ENCODE measurements at regions not wholly inside any gene's neighbourhood (a gene's known extent, or its start where the extent isn't known, plus 50 kb on each side); places are given as distances from the start of the nearest gene placed in this dataset.
A peak's percentile ranks its signal among the peaks of the same experiment; 100 is the strongest.

DNA sequence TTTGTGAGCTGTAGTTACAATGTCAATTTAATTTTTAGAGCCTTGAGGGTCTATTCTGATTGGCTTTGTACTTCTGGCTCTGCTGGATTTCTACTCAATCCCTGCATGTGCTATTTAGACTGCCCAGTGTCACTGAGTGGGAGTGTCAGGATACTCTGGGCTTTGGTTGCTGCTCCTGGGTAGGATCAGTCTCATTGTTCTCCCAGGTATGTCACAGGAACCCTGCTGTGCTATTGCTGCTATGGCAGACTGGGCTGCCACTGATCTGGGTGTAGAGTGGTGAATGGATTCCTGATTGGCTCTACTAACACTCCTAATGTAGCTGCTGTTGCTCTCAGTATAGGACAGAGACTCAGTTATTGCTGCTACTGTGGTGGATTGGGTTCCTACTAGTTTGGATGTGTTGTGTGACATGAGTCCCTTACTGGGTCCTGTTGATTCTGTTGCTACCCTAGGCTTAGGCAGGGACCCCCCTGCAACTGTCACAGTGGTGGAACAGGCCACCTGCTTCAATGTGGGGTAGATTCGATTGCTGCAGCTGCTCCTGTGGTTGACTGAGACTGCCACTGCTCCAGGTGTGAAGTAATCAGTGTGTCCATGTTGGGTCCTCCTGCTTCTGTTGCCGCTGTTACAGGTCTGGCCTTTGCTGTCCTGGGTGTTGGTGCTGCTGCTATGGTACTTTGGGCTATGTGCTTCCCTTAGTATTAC is 707.8 kb upstream of the AMOT start:
- Histone ChIP-seq H3K36me3 (ENCODE audit: control insufficient read depth, insufficient read depth, low read length) (no peaks in the 10 kb centered on the region), H3K27ac (ENCODE audit: low read length) (no peak overlapping the region), H3K4me3 (ENCODE audit: low read length) (no peak overlapping the region), H3K9me3 (ENCODE audit: control insufficient read depth, low read depth, low read length) (no peaks in the 10 kb centered on the region), H3K4me1 (ENCODE audit: control insufficient read depth, insufficient read depth, low read length) (no peaks in the 10 kb centered on the region), H3K27me3 (ENCODE audit: control insufficient read depth, insufficient read depth, low read length) (no peaks in the 10 kb centered on the region)
- DNase-seq, result no peak
- WGBS (ENCODE audit: insufficient coverage, low lambda C conversion rate), result no CpG with 5 or more reads among the region's 2 CpGs

DNA sequence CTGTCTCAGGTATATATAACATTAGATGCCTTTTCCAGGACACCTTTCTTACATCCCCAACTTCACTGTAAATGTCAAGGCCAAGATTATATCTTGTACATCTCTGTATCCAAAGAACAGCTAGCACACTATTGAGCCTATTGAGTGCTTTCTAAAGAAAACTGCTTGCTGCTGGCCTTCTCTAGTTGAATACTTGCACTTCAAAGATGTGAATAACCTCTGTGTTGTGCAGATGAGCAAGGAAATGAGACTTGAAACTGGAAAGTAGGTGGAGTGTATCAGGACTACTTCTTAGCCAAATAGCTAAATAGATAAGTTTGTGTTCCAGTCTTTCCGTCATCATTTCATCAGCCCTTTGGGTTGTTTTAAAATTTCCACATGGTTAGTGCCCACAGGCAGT is 704.4 kb upstream of the AMOT start:
- H3K27me3 ChIP-seq (ENCODE audit: control insufficient read depth, insufficient read depth, low read length), result no peaks in the 10 kb centered on the region
- H3K36me3 ChIP-seq (ENCODE audit: control insufficient read depth, insufficient read depth, low read length), result no peaks in the 10 kb centered on the region
- H3K27ac ChIP-seq (ENCODE audit: low read length), result no peak overlapping the region
- no peak overlapping the region for H3K4me3 ChIP-seq (ENCODE audit: low read length)
- no CpG with 5 or more reads among the region's 1 CpG for WGBS (ENCODE audit: insufficient coverage, low lambda C conversion rate)
- no peaks in the 10 kb centered on the region for H3K4me1 ChIP-seq (ENCODE audit: control insufficient read depth, insufficient read depth, low read length)
- DNase-seq, result no peak
- no peaks in the 10 kb centered on the region for H3K9me3 ChIP-seq (ENCODE audit: control insufficient read depth, low read depth, low read length)

DNA sequence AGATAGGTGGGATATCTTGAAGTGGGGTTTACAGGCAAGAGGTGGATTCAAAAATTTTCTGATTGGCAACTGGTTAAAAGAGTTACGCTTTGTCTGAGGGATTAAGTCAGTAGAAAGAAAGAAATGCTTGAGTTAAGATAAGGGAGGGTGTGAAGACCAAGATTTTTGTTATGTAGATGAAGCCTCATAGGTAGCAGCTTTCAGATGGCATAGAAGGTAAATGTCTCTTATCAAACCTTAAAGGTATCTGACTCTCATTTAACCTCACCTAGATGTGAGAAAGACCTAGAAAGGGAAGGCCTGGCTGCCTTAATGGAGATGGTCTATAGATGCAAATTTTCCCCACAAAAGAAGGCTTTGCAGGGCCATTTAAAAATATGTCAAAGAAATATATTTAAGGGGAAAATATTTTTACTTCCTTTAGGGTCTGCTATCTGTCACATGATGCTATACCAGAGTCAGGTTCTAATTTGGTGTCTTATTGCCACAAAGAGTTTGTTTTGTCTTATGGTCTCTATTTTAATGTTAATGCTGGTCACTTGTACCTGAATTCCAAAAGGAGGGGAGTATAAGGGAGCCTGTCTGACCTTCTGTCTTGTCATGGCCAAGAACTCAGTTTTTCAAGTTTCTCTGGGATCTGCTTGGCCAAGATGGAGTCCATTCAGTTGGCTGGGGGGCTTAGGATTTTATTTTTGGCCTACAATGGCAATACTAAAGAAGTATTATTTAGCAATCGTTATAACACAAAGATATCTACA is 699.1 kb upstream of the AMOT start:
- DNase-seq, result no peak
- Histone ChIP-seq H3K27me3 (ENCODE audit: control insufficient read depth, insufficient read depth, low read length) (no peaks in the 10 kb centered on the region), H3K9me3 (ENCODE audit: control insufficient read depth, low read depth, low read length) (no peaks in the 10 kb centered on the region), H3K27ac (ENCODE audit: low read length) (no peak overlapping the region), H3K4me3 (ENCODE audit: low read length) (no peak overlapping the region), H3K36me3 (ENCODE audit: control insufficient read depth, insufficient read depth, low read length) (no peaks in the 10 kb centered on the region), H3K4me1 (ENCODE audit: control insufficient read depth, insufficient read depth, low read length) (no peaks in the 10 kb centered on the region)
- no CpG with 5 or more reads among the region's 2 CpGs for WGBS (ENCODE audit: insufficient coverage, low lambda C conversion rate)

DNA sequence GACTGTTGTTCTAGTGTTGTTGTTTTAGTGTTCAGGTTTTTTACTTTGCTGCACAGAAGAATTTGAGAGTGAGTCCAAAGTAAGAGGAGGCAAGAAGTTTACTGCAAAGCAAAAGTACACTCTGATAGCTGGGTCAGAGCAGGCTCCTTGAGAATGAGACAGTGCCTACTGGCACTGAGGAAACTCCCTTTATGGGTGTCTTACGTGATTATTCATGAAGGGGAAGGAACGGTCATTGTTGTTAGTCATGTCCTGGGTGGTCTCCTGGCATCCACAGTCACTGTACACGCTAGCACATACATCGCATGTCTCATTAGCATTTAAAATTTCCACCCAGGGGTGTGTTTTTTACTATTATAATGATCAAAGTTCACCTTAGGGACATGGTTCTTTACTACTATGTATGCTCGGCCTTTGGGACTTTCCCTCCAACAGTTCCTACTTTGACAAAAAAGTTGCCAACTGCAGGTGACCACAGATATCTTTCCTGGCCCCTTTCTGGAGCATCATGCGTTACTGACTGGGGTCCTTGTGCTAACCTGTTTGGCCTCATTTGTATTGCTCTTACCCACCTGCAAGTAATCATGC is 688.9 kb upstream of the AMOT start:
- no peaks in the 10 kb centered on the region for H3K36me3 ChIP-seq (ENCODE audit: control insufficient read depth, insufficient read depth, low read length)
- H3K4me3 ChIP-seq (ENCODE audit: low read length), result no peak overlapping the region
- no CpG with 5 or more reads among the region's 6 CpGs for WGBS (ENCODE audit: insufficient coverage, low lambda C conversion rate)
- no peaks in the 10 kb centered on the region for H3K4me1 ChIP-seq (ENCODE audit: control insufficient read depth, insufficient read depth, low read length)
- H3K27me3 ChIP-seq (ENCODE audit: control insufficient read depth, insufficient read depth, low read length), result no peaks in the 10 kb centered on the region
- H3K27ac ChIP-seq (ENCODE audit: low read length), result no peak overlapping the region
- no peak for DNase-seq
- H3K9me3 ChIP-seq (ENCODE audit: control insufficient read depth, low read depth, low read length), result no peaks in the 10 kb centered on the region

DNA sequence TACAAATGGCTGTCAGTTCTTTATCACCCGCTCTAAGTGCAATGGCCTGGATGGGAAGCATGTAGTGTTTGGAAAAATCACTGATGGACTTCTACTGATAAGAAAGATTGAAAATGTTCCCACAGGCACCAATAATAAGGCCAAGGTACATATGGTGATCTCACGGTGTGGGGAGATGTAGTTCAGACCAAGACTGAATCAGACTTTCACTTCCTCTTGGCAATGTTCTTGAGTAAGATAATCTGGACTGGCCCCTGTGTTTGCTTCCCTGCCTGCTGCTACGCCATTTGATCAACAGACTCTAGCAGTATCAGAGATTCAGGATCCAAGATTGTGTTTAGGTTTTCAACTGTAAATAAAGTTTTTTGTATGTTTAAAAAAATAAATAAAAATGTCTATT is 682.2 kb upstream of the AMOT start:
- no CpG with 5 or more reads among the region's 3 CpGs for WGBS (ENCODE audit: insufficient coverage, low lambda C conversion rate)
- Histone ChIP-seq H3K27me3 (ENCODE audit: control insufficient read depth, insufficient read depth, low read length) (no peaks in the 10 kb centered on the region), H3K4me1 (ENCODE audit: control insufficient read depth, insufficient read depth, low read length) (no peaks in the 10 kb centered on the region), H3K36me3 (ENCODE audit: control insufficient read depth, insufficient read depth, low read length) (no peaks in the 10 kb centered on the region), H3K9me3 (ENCODE audit: control insufficient read depth, low read depth, low read length) (no peaks in the 10 kb centered on the region), H3K4me3 (ENCODE audit: low read length) (no peak overlapping the region), H3K27ac (ENCODE audit: low read length) (no peak overlapping the region)
- peak; percentile 2 to 11 for DNase-seq

DNA sequence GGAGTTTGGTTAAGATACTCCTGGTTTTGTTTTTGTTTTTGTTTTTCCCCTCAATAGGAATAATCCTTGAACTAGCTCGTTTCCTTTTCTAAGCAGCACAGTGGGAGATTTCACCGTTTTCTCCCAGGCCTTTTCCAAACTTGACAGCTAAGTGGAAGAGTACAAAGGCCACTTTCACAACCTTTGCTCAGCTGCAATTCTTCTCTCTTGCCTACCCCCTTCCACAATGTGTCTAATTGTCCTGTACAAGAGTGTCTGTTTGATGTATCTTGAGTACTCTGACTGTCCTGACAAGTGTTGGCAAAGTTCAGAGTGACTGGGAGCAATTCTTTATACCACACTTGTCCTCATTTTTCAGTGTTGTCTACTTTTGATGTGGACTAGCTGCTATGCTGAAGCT is 674.3 kb upstream of the AMOT start:
- WGBS (ENCODE audit: insufficient coverage, low lambda C conversion rate), result no CpG with 5 or more reads among the region's 2 CpGs
- H3K27ac ChIP-seq (ENCODE audit: low read length), result no peak overlapping the region
- no peak overlapping the region for H3K4me3 ChIP-seq (ENCODE audit: low read length)
- H3K36me3 ChIP-seq (ENCODE audit: control insufficient read depth, insufficient read depth, low read length), result no peaks in the 10 kb centered on the region
- H3K9me3 ChIP-seq (ENCODE audit: control insufficient read depth, low read depth, low read length), result no peaks in the 10 kb centered on the region
- DNase-seq, result peak; percentile 15 to 49
- H3K4me1 ChIP-seq (ENCODE audit: control insufficient read depth, insufficient read depth, low read length), result no peaks in the 10 kb centered on the region
- no peaks in the 10 kb centered on the region for H3K27me3 ChIP-seq (ENCODE audit: control insufficient read depth, insufficient read depth, low read length)

DNA sequence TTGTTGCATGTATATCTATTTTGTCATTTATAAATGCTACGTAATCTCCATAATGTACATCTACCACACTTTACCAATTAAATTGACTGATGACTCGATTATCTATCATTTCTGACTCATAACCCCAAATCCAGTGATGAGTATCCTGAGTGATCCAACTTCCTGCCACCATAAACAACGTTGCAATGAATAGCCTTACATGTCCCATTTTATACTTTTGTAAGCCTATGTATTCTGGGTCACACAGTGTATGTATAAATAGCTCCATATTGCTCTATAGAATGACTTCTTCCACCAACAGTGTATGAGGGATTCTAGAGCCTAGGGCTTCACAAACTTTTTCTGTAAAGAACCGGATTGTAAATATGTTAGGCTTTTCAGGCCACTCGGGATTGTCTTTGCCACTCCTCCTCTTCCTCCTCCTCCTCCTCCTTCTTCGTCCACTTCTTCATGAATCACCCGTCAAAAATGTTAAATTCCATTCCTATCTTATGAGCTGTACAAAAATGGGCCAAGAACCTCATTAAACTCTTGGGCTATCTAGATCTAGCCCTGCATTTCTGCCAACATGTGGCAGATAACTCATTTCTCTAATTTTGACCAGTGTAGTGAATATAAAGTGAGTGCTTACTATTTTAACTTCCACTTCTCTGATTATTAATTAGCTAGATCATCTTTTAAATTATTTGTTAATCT is 672.2 kb upstream of the AMOT start:
- no CpG with 5 or more reads among the region's 7 CpGs for WGBS (ENCODE audit: insufficient coverage, low lambda C conversion rate)
- no peaks in the 10 kb centered on the region for H3K27me3 ChIP-seq (ENCODE audit: control insufficient read depth, insufficient read depth, low read length)
- DNase-seq, result no peak
- H3K4me1 ChIP-seq (ENCODE audit: control insufficient read depth, insufficient read depth, low read length), result no peaks in the 10 kb centered on the region
- no peak overlapping the region for H3K4me3 ChIP-seq (ENCODE audit: low read length)
- H3K9me3 ChIP-seq (ENCODE audit: control insufficient read depth, low read depth, low read length), result no peaks in the 10 kb centered on the region
- H3K27ac ChIP-seq (ENCODE audit: low read length), result no peak overlapping the region
- no peaks in the 10 kb centered on the region for H3K36me3 ChIP-seq (ENCODE audit: control insufficient read depth, insufficient read depth, low read length)

DNA sequence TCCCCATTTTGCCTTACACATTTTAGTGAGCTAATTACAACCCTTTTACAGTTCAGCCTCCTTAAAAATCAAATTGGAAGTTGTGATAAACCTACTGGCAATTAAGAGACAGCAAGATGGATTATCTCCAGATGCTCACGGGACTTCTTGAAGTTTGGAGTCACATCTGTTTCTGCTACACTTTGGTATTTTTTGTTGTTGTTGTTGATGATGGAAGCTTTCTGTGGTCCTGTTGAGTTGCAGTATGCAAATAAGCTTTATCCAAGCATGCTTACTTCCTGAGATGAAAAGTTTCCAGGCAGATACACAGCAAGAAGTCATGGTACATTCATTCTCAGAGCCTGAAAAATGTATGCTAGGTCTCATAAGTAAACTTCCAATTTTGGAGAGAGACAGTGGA is 670.0 kb upstream of the AMOT start:
- no peak for DNase-seq
- H3K27me3 ChIP-seq (ENCODE audit: control insufficient read depth, insufficient read depth, low read length), result no peaks in the 10 kb centered on the region
- H3K27ac ChIP-seq (ENCODE audit: low read length), result no peak overlapping the region
- no peaks in the 10 kb centered on the region for H3K36me3 ChIP-seq (ENCODE audit: control insufficient read depth, insufficient read depth, low read length)
- WGBS (ENCODE audit: insufficient coverage, low lambda C conversion rate), result no CpG with 5 or more reads among the region's 1 CpG
- H3K4me3 ChIP-seq (ENCODE audit: low read length), result no peak overlapping the region
- no peaks in the 10 kb centered on the region for H3K9me3 ChIP-seq (ENCODE audit: control insufficient read depth, low read depth, low read length)
- no peaks in the 10 kb centered on the region for H3K4me1 ChIP-seq (ENCODE audit: control insufficient read depth, insufficient read depth, low read length)

DNA sequence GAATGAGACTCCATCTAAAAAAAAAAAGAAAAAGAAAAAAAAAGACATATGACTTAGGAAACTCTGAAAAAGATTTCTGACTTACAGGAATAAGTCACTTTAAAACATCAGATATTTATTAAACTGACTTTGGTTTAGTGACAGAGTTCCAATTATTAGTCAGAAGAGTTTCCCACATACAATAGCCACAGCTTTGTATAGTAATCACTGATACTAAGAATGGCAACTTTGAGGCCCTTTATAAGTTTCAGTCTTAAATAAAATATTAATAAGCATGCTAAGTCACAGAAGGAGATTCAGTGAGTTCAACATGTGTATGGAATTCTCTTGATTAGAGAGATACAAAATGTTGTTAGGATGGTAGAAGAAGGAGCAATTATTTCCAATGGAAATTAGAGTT is 652.3 kb upstream of the AMOT start:
- Histone ChIP-seq H3K27ac (ENCODE audit: low read length) (no peak overlapping the region), H3K27me3 (ENCODE audit: control insufficient read depth, insufficient read depth, low read length) (no peaks in the 10 kb centered on the region), H3K36me3 (ENCODE audit: control insufficient read depth, insufficient read depth, low read length) (no peaks in the 10 kb centered on the region), H3K4me1 (ENCODE audit: control insufficient read depth, insufficient read depth, low read length) (no peaks in the 10 kb centered on the region), H3K4me3 (ENCODE audit: low read length) (no peak overlapping the region), H3K9me3 (ENCODE audit: control insufficient read depth, low read depth, low read length) (no peaks in the 10 kb centered on the region)
- DNase-seq, result no peak

DNA sequence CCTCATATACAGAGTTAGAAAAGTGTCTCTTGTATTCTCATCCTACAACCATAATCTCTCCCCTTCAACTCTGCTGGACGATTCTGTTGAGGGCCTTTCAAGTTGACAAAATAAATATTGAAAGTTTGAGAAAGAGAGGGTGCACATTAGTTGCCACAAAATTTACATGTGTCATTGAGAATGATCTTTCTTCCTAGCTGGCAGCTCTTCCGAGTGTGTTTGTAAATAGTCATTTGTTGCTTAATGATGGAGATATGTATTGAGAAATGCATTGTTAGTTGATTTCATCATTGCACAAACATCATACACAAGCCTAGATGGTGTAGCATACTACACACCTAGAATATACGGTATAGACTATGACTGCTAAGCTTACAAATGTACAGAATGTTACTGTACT is 632.8 kb upstream of the AMOT start:
- H3K27me3 ChIP-seq (ENCODE audit: control insufficient read depth, insufficient read depth, low read length), result no peaks in the 10 kb centered on the region
- no peak overlapping the region for H3K27ac ChIP-seq (ENCODE audit: low read length)
- H3K4me3 ChIP-seq (ENCODE audit: low read length), result no peak overlapping the region
- no CpG with 5 or more reads among the region's 3 CpGs for WGBS (ENCODE audit: insufficient coverage, low lambda C conversion rate)
- no peaks in the 10 kb centered on the region for H3K9me3 ChIP-seq (ENCODE audit: control insufficient read depth, low read depth, low read length)
- H3K4me1 ChIP-seq (ENCODE audit: control insufficient read depth, insufficient read depth, low read length), result no peaks in the 10 kb centered on the region
- H3K36me3 ChIP-seq (ENCODE audit: control insufficient read depth, insufficient read depth, low read length), result no peaks in the 10 kb centered on the region
- DNase-seq, result no peak

All from large intestine (tissue), 3 donors.